ENCODE measurements at regions not wholly inside any gene's neighbourhood (a gene's known extent, or its start where the extent isn't known, plus 50 kb on each side); places are given as distances from the start of the nearest gene placed in this dataset.

- no peaks in the 10 kb centered on the region for H3K27me3 ChIP-seq
- no peak overlapping the region for H3K4me3 ChIP-seq
- DNase-seq (ENCODE audit: low spot score in 2 of 2) = no peak
- H3K4me1 ChIP-seq = no peaks in the 10 kb centered on the region
- H3K9me3 ChIP-seq = no peaks in the 10 kb centered on the region
- WGBS, 2 donors = 56 to 85% methylated on average over 3 of the region's 3 CpGs
- H3K27ac ChIP-seq = no peak overlapping the region
- no peaks in the 10 kb centered on the region for H3K36me3 ChIP-seq
- TF ChIP-seq POLR2A (IDR thresholded peaks at IDR 0.05) (no peak), EP300 (IDR thresholded peaks at IDR 0.05) (no peak), CTCF (IDR thresholded peaks at IDR 0.05) (no peak)
Measured at GRCh38 chr2:222108497-222108896, 190.3 kb downstream of the PAX3 start.

GRCh38 chr2:222105046-222105445, 193.8 kb downstream of the PAX3 start:
- H3K4me3 ChIP-seq = no peak overlapping the region
- H3K27me3 ChIP-seq = no peaks in the 10 kb centered on the region
- TF ChIP-seq POLR2A (IDR thresholded peaks at IDR 0.05) = no peak
- TF ChIP-seq EP300 (IDR thresholded peaks at IDR 0.05) = no peak
- no peak for TF ChIP-seq CTCF (IDR thresholded peaks at IDR 0.05)
- no peak overlapping the region for H3K27ac ChIP-seq
- H3K4me1 ChIP-seq = peaks cover 0 to 7% (median 0%) of the 10 kb centered on the region in 4 donors
- H3K36me3 ChIP-seq = no peaks in the 10 kb centered on the region
- DNase-seq (ENCODE audit: low spot score in 2 of 2) = no peak
- no peaks in the 10 kb centered on the region for H3K9me3 ChIP-seq
- 81 to 100% methylated on average over 1 of the region's 1 CpG for WGBS, 2 donors

GRCh38 chr2:222102575-222103349, 196.0 kb downstream of the PAX3 start:
- Histone ChIP-seq H3K27me3 (no peaks in the 10 kb centered on the region), H3K27ac (no peak overlapping the region), H3K36me3 (no peaks in the 10 kb centered on the region), H3K4me1 (peaks cover 0 to 7% (median 0%) of the 10 kb centered on the region in 4 donors), H3K9me3 (no peaks in the 10 kb centered on the region), H3K4me3 (no peak overlapping the region)
- WGBS, 2 donors = 17 to 23% methylated on average over 4 of the region's 4 CpGs
- no peak for DNase-seq (ENCODE audit: low spot score in 2 of 2)
- no peak for TF ChIP-seq POLR2A (IDR thresholded peaks at IDR 0.05)
- TF ChIP-seq EP300 (IDR thresholded peaks at IDR 0.05) = no peak
- no peak for TF ChIP-seq CTCF (IDR thresholded peaks at IDR 0.05)

GRCh38 chr2:222100704-222101699, 197.8 kb downstream of the PAX3 start:
- WGBS, 2 donors = 67 to 73% methylated on average over 5 of the region's 5 CpGs
- Histone ChIP-seq H3K27me3 (no peaks in the 10 kb centered on the region), H3K36me3 (no peaks in the 10 kb centered on the region), H3K27ac (no peak overlapping the region), H3K4me3 (no peak overlapping the region), H3K9me3 (no peaks in the 10 kb centered on the region), H3K4me1 (peaks cover 0 to 7% (median 0%) of the 10 kb centered on the region in 4 donors)
- TF ChIP-seq CTCF (IDR thresholded peaks at IDR 0.05) (no peak), EP300 (IDR thresholded peaks at IDR 0.05) (no peak), POLR2A (IDR thresholded peaks at IDR 0.05) (no peak)
- DNase-seq (ENCODE audit: low spot score in 2 of 2) = no peak

GRCh38 chr2:222088561-222088960, 210.2 kb downstream of the PAX3 start:
- H3K9me3 ChIP-seq = peaks cover 0 to 4% (median 0%) of the 10 kb centered on the region in 4 donors
- H3K4me3 ChIP-seq = no peak overlapping the region
- TF ChIP-seq EP300 (IDR thresholded peaks at IDR 0.05) = no peak
- no peak for TF ChIP-seq CTCF (IDR thresholded peaks at IDR 0.05)
- TF ChIP-seq POLR2A (IDR thresholded peaks at IDR 0.05) = no peak
- WGBS, 2 donors = 57 to 62% methylated on average over 2 of the region's 2 CpGs
- H3K27ac ChIP-seq = no peak overlapping the region
- no peaks in the 10 kb centered on the region for H3K4me1 ChIP-seq
- H3K27me3 ChIP-seq = no peaks in the 10 kb centered on the region
- DNase-seq (ENCODE audit: low spot score in 2 of 2) = no peak
- no peaks in the 10 kb centered on the region for H3K36me3 ChIP-seq

All from tibial nerve (tissue), 4 donors.